Middle frontal gyrus (tissue), 1 donor: ENCODE measurements at regions not wholly inside any gene's neighbourhood (a gene's known extent, or its start where the extent isn't known, plus 50 kb on each side); places are given as distances from the start of the nearest gene placed in this dataset.
"Not testable (repeated sequence)": the region's sequence is repeated elsewhere in the genome, so short reads cannot be mapped to it uniquely, and the experiment has no call there.

Source experiments
- DNase-seq: peaks from one replicate; pipeline ENCODE4 v3.0.0-alpha.2; 2015; ENCODE audit warnings: low spot score; ENCODE audit errors: extremely low spot score

GRCh38 chr1:68673771-68674170 lies 176.9 kb upstream of the DEPDC1 start:
- no peak for DNase-seq

- no peak for DNase-seq
Observed at GRCh38 chr1:68675336-68675735, 178.5 kb upstream of the DEPDC1 start.

- DNase-seq, result no peak
Observed at GRCh38 chr1:68677684-68678351, 180.9 kb upstream of the DEPDC1 start.

GRCh38 chr1:68696221-68696620 lies 199.3 kb upstream of the DEPDC1 start:
- no peak for DNase-seq

GRCh38 chr1:68703921-68704354 lies 207.1 kb upstream of the DEPDC1 start:
- no peak for DNase-seq

GRCh38 chr1:68704800-68705443 lies 208.0 kb upstream of the DEPDC1 start:
- no peak for DNase-seq

GRCh38 chr1:68705466-68705865 lies 208.6 kb upstream of the DEPDC1 start:
- DNase-seq, result no peak

- DNase-seq, result no peak
Observed at GRCh38 chr1:68706639-68707317, 209.9 kb upstream of the DEPDC1 start.

- DNase-seq, result no peak
Observed at GRCh38 chr1:68717330-68717729, 220.4 kb upstream of the DEPDC1 start.

GRCh38 chr1:68720476-68720875 lies 223.6 kb upstream of the DEPDC1 start:
- no peak for DNase-seq

- DNase-seq, result no peak
Observed at GRCh38 chr1:68723791-68724190, 226.9 kb upstream of the DEPDC1 start.

- no peak for DNase-seq
Observed at GRCh38 chr1:68725001-68725752, 228.3 kb upstream of the DEPDC1 start.

GRCh38 chr1:68739486-68739885 lies 242.6 kb upstream of the DEPDC1 start:
- not testable (repeated sequence) for DNase-seq

GRCh38 chr1:68745011-68745410 lies 248.1 kb upstream of the DEPDC1 start:
- no peak for DNase-seq

GRCh38 chr1:68745451-68745850 lies 248.6 kb upstream of the DEPDC1 start:
- no peak for DNase-seq

- DNase-seq, result no peak
Observed at GRCh38 chr1:68746378-68746777, 249.5 kb upstream of the DEPDC1 start.

- no peak for DNase-seq
Observed at GRCh38 chr1:68751723-68752122, 254.8 kb upstream of the DEPDC1 start.

GRCh38 chr1:68758666-68759209 lies 261.9 kb upstream of the DEPDC1 start:
- DNase-seq, result no peak

- no peak for DNase-seq
Observed at GRCh38 chr1:68767941-68768340, 271.1 kb upstream of the DEPDC1 start.

- no peak for DNase-seq
Observed at GRCh38 chr1:68770817-68771216, 273.9 kb upstream of the DEPDC1 start.

- no peak for DNase-seq
Observed at GRCh38 chr1:68777851-68778250, 281.0 kb upstream of the DEPDC1 start.

GRCh38 chr1:68779841-68780240 lies 283.0 kb upstream of the DEPDC1 start:
- not testable (repeated sequence) for DNase-seq
